GM23338 (cell line): ENCODE measurements at regions not wholly inside any gene's neighbourhood (a gene's known extent, or its start where the extent isn't known, plus 50 kb on each side); places are given as distances from the start of the nearest gene placed in this dataset.
A peak's percentile ranks its signal among the peaks of the same experiment; 100 is the strongest.

Experiments used
- ATAC-seq: fragments of 200-7000 bp; cut with Tn5 transposase; 3 replicates; pipeline ENCODE4 v1.9.1; 2020
- DNase-seq: peaks from one replicate; pipeline ENCODE4 v3.0.0-alpha.2; 2015; ENCODE audit warnings: low spot score
- H2AFZ ChIP-seq: fragments of 200-600 bp; sonication (generic); 2 replicates; pipeline ENCODE4 v1.8.0; 2016; ENCODE audit warnings: antibody characterized with exemption, mild to moderate bottlenecking, moderate library complexity
- H3F3A ChIP-seq: fragments of 200-600 bp; sonication (generic); replicated peaks from 2 replicates; pipeline ENCODE4 v1.8.0; 2017; ENCODE audit warnings: antibody characterized with exemption, mixed run types, low read depth
- H3K27ac ChIP-seq: fragments of 200-600 bp; sonication (generic); 2 replicates; pipeline ENCODE4 v1.6.1; 2016; ENCODE audit warnings: low read depth
- H3K27me3 ChIP-seq: fragments of 200-600 bp; sonication (generic); 2 replicates; pipeline ENCODE4 v1.8.0; 2016; ENCODE audit warnings: mild to moderate bottlenecking, mixed run types, moderate library complexity; ENCODE audit not compliant: insufficient read depth
- H3K36me3 ChIP-seq: fragments of 200-600 bp; sonication (generic); 2 replicates; pipeline ENCODE4 v1.8.0; 2016; ENCODE audit warnings: mild to moderate bottlenecking; ENCODE audit not compliant: insufficient read depth
- H3K4me1 ChIP-seq: fragments of 200-600 bp; sonication (generic); 2 replicates; pipeline ENCODE4 v1.8.0; 2016; ENCODE audit warnings: mild to moderate bottlenecking, moderate library complexity; ENCODE audit not compliant: insufficient read depth
- H3K4me2 ChIP-seq: fragments of 200-600 bp; sonication (generic); 2 replicates; pipeline ENCODE4 v1.7.1; 2017; ENCODE audit warnings: mixed run types
- H3K4me3 ChIP-seq: fragments of 200-600 bp; sonication (generic); 2 replicates; pipeline ENCODE4 v1.6.1; 2016; ENCODE audit warnings: mixed run types
- H3K79me2 ChIP-seq: fragments of 200-600 bp; sonication (generic); replicated peaks from 2 replicates; pipeline ENCODE4 v1.8.0; 2017; ENCODE audit warnings: mild to moderate bottlenecking; ENCODE audit not compliant: insufficient read depth
- H3K9me2 ChIP-seq: fragments of 200-600 bp; sonication (generic); 2 replicates; pipeline ENCODE4 v1.8.0; 2017; ENCODE audit not compliant: insufficient read depth
- H4K20me1 ChIP-seq: fragments of 200-600 bp; sonication (generic); replicated peaks from 2 replicates; pipeline ENCODE4 v1.8.0; 2017; ENCODE audit warnings: mild to moderate bottlenecking; ENCODE audit not compliant: insufficient read depth
- H3K27ac Mint-ChIP-seq: 2 replicates; pipeline ENCODE4 v1.8.0; 2020; ENCODE audit warnings: inconsistent platforms, mild to moderate bottlenecking, moderate library complexity, mixed read lengths
- H3K27me3 Mint-ChIP-seq: 3 replicates; pipeline ENCODE4 v1.8.0; 2022; ENCODE audit warnings: low read depth, mild to moderate bottlenecking, moderate library complexity, mixed read lengths, inconsistent platforms; ENCODE audit not compliant: insufficient read depth, poor library complexity
- H3K36me3 Mint-ChIP-seq: 3 replicates; pipeline ENCODE4 v1.8.0; 2021; ENCODE audit warnings: low read depth, mild to moderate bottlenecking, inconsistent platforms, moderate library complexity, mixed read lengths
- H3K4me1 Mint-ChIP-seq: 3 replicates; pipeline ENCODE4 v1.8.0; 2020; ENCODE audit warnings: mild to moderate bottlenecking, inconsistent platforms, mixed read lengths
- H3K4me3 Mint-ChIP-seq: 3 replicates; pipeline ENCODE4 v1.8.0; 2021; ENCODE audit warnings: moderate library complexity, mild to moderate bottlenecking, inconsistent platforms, mixed read lengths
- H3K9me3 Mint-ChIP-seq: 3 replicates; pipeline ENCODE4 v1.8.0; 2020; ENCODE audit warnings: moderate library complexity, mild to moderate bottlenecking, inconsistent platforms, mixed read lengths
- EZH2 ChIP-seq: fragments of 200-600 bp; sonication (generic); IDR thresholded peaks from one replicate; pipeline ENCODE4 v1.8.0; 2017; ENCODE audit warnings: antibody characterized with exemption, mild to moderate bottlenecking, low read depth; ENCODE audit not compliant: unreplicated experiment
- EZH2phosphoT487 ChIP-seq: fragments of 200-600 bp; sonication (generic); IDR thresholded peaks from one replicate; pipeline ENCODE4 v1.8.1; 2018; ENCODE audit warnings: antibody characterized with exemption; ENCODE audit not compliant: unreplicated experiment
- NANOG ChIP-seq: IDR thresholded peaks from 2 replicates; pipeline ENCODE4 v1.6.1; 2016; ENCODE audit warnings: antibody characterized with exemption, borderline replicate concordance
- STAT1 ChIP-seq: IDR thresholded peaks from one replicate; pipeline ENCODE4 v1.6.1; 2016; ENCODE audit warnings: antibody characterized with exemption; ENCODE audit not compliant: unreplicated experiment
- ZNF114 ChIP-seq: fragments of 250-450 bp; sonication (Bioruptor Pico); IDR thresholded peaks from 2 replicates; pipeline ENCODE4 v1.5.0; 2020; ENCODE audit warnings: mild to moderate bottlenecking, moderate library complexity
- ZNF331 ChIP-seq: fragments of 250-450 bp; sonication (Bioruptor Pico); IDR thresholded peaks from 2 replicates; pipeline ENCODE4 v1.5.0; 2020; ENCODE audit warnings: low read depth, mild to moderate bottlenecking, moderate library complexity
- TF ChIP-seq, protein P1 (sequence below): IDR thresholded peaks from one replicate; pipeline ENCODE4 v1.6.1; 2018; ENCODE audit warnings: antibody characterized with exemption; ENCODE audit not compliant: unreplicated experiment
- TF ChIP-seq, protein P2 (sequence below): IDR thresholded peaks from 2 replicates; pipeline ENCODE4 v1.6.1; 2016; ENCODE audit warnings: antibody characterized with exemption
- TF ChIP-seq, protein P3 (sequence below): fragments of 250-450 bp; sonication (Bioruptor Pico); IDR thresholded peaks from 2 replicates; pipeline ENCODE4 v1.5.0; 2020; ENCODE audit warnings: mild to moderate bottlenecking, moderate library complexity

DNA sequence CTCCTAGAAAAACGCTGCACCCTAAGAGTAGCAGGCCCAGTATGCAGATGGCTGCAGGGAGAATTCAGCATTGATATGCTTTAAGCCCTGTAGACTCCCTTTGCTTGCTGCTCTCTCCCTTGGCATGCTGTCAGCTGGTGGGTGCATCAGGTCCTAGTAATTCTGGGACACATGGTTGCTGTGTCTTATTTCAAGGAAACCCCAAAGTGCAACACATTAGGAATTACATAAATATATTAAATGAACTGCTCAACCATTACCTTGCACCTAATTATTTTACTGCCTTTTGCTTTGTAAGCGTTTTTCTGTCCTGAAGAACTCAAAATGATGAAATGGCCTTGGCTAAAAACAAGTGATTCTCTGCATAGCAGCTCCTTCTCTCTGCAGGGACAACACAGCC lies 516.3 kb downstream of the ZIC3 start:
- Histone ChIP-seq H3K36me3 (no peaks in the 10 kb centered on the region), H3F3A (no peaks in the 10 kb centered on the region), H3K4me2 (no peak overlapping the region), H3K4me1 (peaks cover 4% of the 10 kb centered on the region), H3K9me2 (no peaks in the 10 kb centered on the region), H3K27ac (no peak overlapping the region), H4K20me1 (no peaks in the 10 kb centered on the region), H3K27me3 (no peaks in the 10 kb centered on the region), H2AFZ (0 out of 2 replicates have a peak overlapping the region, but pooled peaks have one; percentile 47), H3K4me3 (no peak overlapping the region), H3K79me2 (no peaks in the 10 kb centered on the region)
- Mint-ChIP-seq H3K4me1 (peaks cover 23% of the 10 kb centered on the region; the same call in 2 of the 3 replicates), H3K9me3 (peaks cover 9% of the 10 kb centered on the region; the same call in 2 of the 3 replicates), H3K27me3 (peaks cover 2% of the 10 kb centered on the region), H3K36me3 (peaks cover 8% of the 10 kb centered on the region; the same call in 2 of the 3 replicates), H3K27ac (no peak overlapping the region), H3K4me3 (no peak overlapping the region)
- DNase-seq (no peak), ATAC-seq (no peak; the same call in 2 of the 3 replicates)
- TF ChIP-seq EZH2phosphoT487 (no peak), ZNF331 (CRISPR knock-in tag) (no peak), NANOG (no peak)

DNA sequence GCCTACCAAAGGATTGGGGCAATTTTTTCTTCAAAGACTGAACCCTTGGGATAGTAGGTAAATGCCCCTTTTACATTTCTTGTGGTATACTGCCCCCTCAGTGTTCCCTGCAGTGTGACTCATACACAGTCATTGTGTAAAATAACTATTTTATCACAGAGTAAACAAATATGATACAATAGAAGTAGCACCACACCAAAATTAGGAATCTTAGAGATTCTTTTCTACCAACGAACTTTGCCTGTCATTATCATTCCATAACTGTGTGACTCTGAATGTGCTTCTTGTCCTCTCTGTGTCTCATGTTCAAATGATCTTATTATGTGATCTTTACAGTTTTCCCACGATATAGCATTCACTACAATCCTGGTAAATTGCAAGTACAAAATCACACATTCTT lies 517.0 kb downstream of the ZIC3 start:
- ATAC-seq (no peak), DNase-seq (no peak)
- no peak overlapping the region for H2AFZ ChIP-seq
- H4K20me1 ChIP-seq, result no peaks in the 10 kb centered on the region
- Mint-ChIP-seq H3K4me3 (no peak overlapping the region), H3K27ac (no peak overlapping the region), H3K4me1 (peaks cover 23% of the 10 kb centered on the region; the same call in 2 of the 3 replicates), H3K9me3 (peaks cover 9% of the 10 kb centered on the region; the same call in 2 of the 3 replicates), H3K36me3 (peaks cover 8% of the 10 kb centered on the region; the same call in 2 of the 3 replicates), H3K27me3 (peaks cover 2% of the 10 kb centered on the region)
- H3K79me2 ChIP-seq, result no peaks in the 10 kb centered on the region
- peaks cover 4% of the 10 kb centered on the region for H3K4me1 ChIP-seq
- no peaks in the 10 kb centered on the region for H3K9me2 ChIP-seq
- H3K27me3 ChIP-seq, result no peaks in the 10 kb centered on the region
- H3K4me3 ChIP-seq, result no peak overlapping the region
- H3K27ac ChIP-seq, result no peak overlapping the region
- no peak overlapping the region for H3K4me2 ChIP-seq
- no peaks in the 10 kb centered on the region for H3F3A ChIP-seq
- no peaks in the 10 kb centered on the region for H3K36me3 ChIP-seq
- TF ChIP-seq, protein P1, sequence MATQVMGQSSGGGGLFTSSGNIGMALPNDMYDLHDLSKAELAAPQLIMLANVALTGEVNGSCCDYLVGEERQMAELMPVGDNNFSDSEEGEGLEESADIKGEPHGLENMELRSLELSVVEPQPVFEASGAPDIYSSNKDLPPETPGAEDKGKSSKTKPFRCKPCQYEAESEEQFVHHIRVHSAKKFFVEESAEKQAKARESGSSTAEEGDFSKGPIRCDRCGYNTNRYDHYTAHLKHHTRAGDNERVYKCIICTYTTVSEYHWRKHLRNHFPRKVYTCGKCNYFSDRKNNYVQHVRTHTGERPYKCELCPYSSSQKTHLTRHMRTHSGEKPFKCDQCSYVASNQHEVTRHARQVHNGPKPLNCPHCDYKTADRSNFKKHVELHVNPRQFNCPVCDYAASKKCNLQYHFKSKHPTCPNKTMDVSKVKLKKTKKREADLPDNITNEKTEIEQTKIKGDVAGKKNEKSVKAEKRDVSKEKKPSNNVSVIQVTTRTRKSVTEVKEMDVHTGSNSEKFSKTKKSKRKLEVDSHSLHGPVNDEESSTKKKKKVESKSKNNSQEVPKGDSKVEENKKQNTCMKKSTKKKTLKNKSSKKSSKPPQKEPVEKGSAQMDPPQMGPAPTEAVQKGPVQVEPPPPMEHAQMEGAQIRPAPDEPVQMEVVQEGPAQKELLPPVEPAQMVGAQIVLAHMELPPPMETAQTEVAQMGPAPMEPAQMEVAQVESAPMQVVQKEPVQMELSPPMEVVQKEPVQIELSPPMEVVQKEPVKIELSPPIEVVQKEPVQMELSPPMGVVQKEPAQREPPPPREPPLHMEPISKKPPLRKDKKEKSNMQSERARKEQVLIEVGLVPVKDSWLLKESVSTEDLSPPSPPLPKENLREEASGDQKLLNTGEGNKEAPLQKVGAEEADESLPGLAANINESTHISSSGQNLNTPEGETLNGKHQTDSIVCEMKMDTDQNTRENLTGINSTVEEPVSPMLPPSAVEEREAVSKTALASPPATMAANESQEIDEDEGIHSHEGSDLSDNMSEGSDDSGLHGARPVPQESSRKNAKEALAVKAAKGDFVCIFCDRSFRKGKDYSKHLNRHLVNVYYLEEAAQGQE, result no peak
- TF ChIP-seq, protein P2, sequence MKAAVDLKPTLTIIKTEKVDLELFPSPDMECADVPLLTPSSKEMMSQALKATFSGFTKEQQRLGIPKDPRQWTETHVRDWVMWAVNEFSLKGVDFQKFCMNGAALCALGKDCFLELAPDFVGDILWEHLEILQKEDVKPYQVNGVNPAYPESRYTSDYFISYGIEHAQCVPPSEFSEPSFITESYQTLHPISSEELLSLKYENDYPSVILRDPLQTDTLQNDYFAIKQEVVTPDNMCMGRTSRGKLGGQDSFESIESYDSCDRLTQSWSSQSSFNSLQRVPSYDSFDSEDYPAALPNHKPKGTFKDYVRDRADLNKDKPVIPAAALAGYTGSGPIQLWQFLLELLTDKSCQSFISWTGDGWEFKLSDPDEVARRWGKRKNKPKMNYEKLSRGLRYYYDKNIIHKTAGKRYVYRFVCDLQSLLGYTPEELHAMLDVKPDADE, result no peak
- no peak for TF ChIP-seq EZH2phosphoT487
- no peak for TF ChIP-seq ZNF331 (CRISPR knock-in tag)
- TF ChIP-seq EZH2, result no peak
- TF ChIP-seq NANOG, result no peak
- no peak for TF ChIP-seq STAT1
- TF ChIP-seq ZNF114 (CRISPR knock-in tag), result no peak
- TF ChIP-seq, protein P3, sequence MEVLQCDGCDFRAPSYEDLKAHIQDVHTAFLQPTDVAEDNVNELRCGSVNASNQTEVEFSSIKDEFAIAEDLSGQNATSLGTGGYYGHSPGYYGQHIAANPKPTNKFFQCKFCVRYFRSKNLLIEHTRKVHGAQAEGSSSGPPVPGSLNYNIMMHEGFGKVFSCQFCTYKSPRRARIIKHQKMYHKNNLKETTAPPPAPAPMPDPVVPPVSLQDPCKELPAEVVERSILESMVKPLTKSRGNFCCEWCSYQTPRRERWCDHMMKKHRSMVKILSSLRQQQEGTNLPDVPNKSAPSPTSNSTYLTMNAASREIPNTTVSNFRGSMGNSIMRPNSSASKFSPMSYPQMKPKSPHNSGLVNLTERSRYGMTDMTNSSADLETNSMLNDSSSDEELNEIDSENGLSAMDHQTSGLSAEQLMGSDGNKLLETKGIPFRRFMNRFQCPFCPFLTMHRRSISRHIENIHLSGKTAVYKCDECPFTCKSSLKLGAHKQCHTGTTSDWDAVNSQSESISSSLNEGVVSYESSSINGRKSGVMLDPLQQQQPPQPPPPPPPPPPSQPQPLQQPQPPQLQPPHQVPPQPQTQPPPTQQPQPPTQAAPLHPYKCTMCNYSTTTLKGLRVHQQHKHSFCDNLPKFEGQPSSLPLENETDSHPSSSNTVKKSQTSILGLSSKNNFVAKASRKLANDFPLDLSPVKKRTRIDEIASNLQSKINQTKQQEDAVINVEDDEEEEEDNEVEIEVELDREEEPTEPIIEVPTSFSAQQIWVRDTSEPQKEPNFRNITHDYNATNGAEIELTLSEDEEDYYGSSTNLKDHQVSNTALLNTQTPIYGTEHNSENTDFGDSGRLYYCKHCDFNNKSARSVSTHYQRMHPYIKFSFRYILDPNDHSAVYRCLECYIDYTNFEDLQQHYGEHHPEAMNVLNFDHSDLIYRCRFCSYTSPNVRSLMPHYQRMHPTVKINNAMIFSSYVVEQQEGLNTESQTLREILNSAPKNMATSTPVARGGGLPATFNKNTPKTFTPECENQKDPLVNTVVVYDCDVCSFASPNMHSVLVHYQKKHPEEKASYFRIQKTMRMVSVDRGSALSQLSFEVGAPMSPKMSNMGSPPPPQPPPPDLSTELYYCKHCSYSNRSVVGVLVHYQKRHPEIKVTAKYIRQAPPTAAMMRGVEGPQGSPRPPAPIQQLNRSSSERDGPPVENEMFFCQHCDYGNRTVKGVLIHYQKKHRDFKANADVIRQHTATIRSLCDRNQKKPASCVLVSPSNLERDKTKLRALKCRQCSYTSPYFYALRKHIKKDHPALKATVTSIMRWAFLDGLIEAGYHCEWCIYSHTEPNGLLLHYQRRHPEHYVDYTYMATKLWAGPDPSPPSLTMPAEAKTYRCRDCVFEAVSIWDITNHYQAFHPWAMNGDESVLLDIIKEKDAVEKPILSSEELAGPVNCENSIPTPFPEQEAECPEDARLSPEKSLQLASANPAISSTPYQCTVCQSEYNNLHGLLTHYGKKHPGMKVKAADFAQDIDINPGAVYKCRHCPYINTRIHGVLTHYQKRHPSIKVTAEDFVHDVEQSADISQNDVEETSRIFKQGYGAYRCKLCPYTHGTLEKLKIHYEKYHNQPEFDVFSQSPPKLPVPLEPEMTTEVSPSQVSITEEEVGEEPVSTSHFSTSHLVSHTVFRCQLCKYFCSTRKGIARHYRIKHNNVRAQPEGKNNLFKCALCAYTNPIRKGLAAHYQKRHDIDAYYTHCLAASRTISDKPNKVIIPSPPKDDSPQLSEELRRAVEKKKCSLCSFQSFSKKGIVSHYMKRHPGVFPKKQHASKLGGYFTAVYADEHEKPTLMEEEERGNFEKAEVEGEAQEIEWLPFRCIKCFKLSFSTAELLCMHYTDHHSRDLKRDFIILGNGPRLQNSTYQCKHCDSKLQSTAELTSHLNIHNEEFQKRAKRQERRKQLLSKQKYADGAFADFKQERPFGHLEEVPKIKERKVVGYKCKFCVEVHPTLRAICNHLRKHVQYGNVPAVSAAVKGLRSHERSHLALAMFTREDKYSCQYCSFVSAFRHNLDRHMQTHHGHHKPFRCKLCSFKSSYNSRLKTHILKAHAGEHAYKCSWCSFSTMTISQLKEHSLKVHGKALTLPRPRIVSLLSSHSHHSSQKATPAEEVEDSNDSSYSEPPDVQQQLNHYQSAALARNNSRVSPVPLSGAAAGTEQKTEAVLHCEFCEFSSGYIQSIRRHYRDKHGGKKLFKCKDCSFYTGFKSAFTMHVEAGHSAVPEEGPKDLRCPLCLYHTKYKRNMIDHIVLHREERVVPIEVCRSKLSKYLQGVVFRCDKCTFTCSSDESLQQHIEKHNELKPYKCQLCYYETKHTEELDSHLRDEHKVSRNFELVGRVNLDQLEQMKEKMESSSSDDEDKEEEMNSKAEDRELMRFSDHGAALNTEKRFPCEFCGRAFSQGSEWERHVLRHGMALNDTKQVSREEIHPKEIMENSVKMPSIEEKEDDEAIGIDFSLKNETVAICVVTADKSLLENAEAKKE (CRISPR knock-in tag), result no peak
